IMR-90 (cell line): ENCODE measurements at regions not wholly inside any gene's neighbourhood (a gene's known extent, or its start where the extent isn't known, plus 50 kb on each side); places are given as distances from the start of the nearest gene placed in this dataset.
A peak's percentile ranks its signal among the peaks of the same experiment; 100 is the strongest.

ENCODE experiments used
- ATAC-seq: fragments of 200-7000 bp; cut with Tn5 transposase; 2 replicates; pipeline ENCODE4 v1.9.1; 2020; ENCODE audit warnings: low read depth, mild to moderate bottlenecking, moderate library complexity
- BruUV-seq: library from RNA; stranded (reverse); fragments of 400-500 nt; replicated peaks from 2 replicates; lab custom pipeline; 2021; lab: Mats Ljungman, UMichigan
- CTCF ChIA-PET: fragments of 300-600 bp; formaldehyde crosslinking; extraction: SDS; loops from one replicate; lab custom pipeline; 2021; ENCODE audit warnings: antibody characterized with exemption; lab: Yijun Ruan, JAX
- POLR2A ChIA-PET: fragments of 300-600 bp; sonication (Branson Sonifier 250); formaldehyde crosslinking; loops from one replicate; lab custom pipeline; 2022; ENCODE audit warnings: antibody characterized with exemption; ENCODE audit not compliant: unreplicated experiment; lab: Charles Lee
- DNase-seq: peaks from one replicate; pipeline ENCODE4 v3.0.0; 2013
- H2AFZ ChIP-seq: replicated peaks from 2 replicates; pipeline ENCODE3; 2013; ENCODE audit warnings: low read length, mild to moderate bottlenecking; ENCODE audit not compliant: poor library complexity
- H2AK5ac ChIP-seq: 2 replicates; pipeline ENCODE4 v1.6.1; 2013; ENCODE audit warnings: low read depth, low read length, inconsistent platforms
- H2AK9ac ChIP-seq: replicated peaks from 2 replicates; pipeline ENCODE3; 2013; ENCODE audit warnings: mild to moderate bottlenecking, low read depth, low read length, moderate library complexity; ENCODE audit not compliant: poor library complexity
- H2BK120ac ChIP-seq: 2 replicates; pipeline ENCODE4 v1.6.1; 2013; ENCODE audit warnings: low read depth, low read length, inconsistent platforms
- H2BK15ac ChIP-seq: 3 replicates; pipeline ENCODE4 v1.6.1; 2013; ENCODE audit warnings: low read depth, low read length, inconsistent platforms
- H2BK20ac ChIP-seq: 2 replicates; pipeline ENCODE4 v1.6.1; 2013; ENCODE audit warnings: low read depth, mild to moderate bottlenecking, inconsistent platforms, low read length, moderate library complexity
- H2BK5ac ChIP-seq: 2 replicates; pipeline ENCODE4 v1.6.1; 2013; ENCODE audit warnings: mild to moderate bottlenecking, low read depth, low read length, inconsistent platforms; ENCODE audit not compliant: poor library complexity, severe bottlenecking
- H3K14ac ChIP-seq: replicated peaks from 2 replicates; pipeline ENCODE4 v1.6.1; 2013; ENCODE audit warnings: low read depth, low read length, inconsistent platforms
- H3K18ac ChIP-seq: 2 replicates; pipeline ENCODE4 v1.6.1; 2013; ENCODE audit warnings: low read depth, low read length, control low read depth
- H3K23ac ChIP-seq: 2 replicates; pipeline ENCODE4 v1.6.1; 2013; ENCODE audit warnings: low read depth, low read length, inconsistent platforms
- H3K27ac ChIP-seq: 2 replicates; pipeline ENCODE4 v1.5.1; 2013; ENCODE audit warnings: mild to moderate bottlenecking, control low read depth, low read length; ENCODE audit not compliant: insufficient read depth
- H3K27me3 ChIP-seq: 2 replicates; pipeline ENCODE4 v1.6.1; 2013; ENCODE audit warnings: low read length; ENCODE audit not compliant: control insufficient read depth, insufficient read depth
- H3K36me3 ChIP-seq: 2 replicates; pipeline ENCODE4 v1.6.1; 2013; ENCODE audit warnings: low read length, mixed read lengths; ENCODE audit not compliant: control insufficient read depth, insufficient read depth
- H3K4ac ChIP-seq: 2 replicates; pipeline ENCODE4 v1.6.1; 2013; ENCODE audit warnings: low read depth, low read length, inconsistent platforms
- H3K4me1 ChIP-seq: 2 replicates; pipeline ENCODE4 v1.6.1; 2013; ENCODE audit warnings: low read length, mixed read lengths; ENCODE audit not compliant: control insufficient read depth, insufficient read depth
- H3K4me2 ChIP-seq: 2 replicates; pipeline ENCODE4 v1.6.1; 2013; ENCODE audit warnings: low read depth, mild to moderate bottlenecking, control low read depth, low read length, moderate library complexity
- H3K4me3 ChIP-seq: 2 replicates; pipeline ENCODE4 v1.5.1; 2013; ENCODE audit warnings: low read depth, mild to moderate bottlenecking, control low read depth, low read length, moderate library complexity; ENCODE audit not compliant: insufficient read depth
- H3K56ac ChIP-seq: 2 replicates; pipeline ENCODE4 v1.6.1; 2013; ENCODE audit warnings: low read length, inconsistent platforms; ENCODE audit not compliant: insufficient read depth; ENCODE audit errors: extremely low read depth
- H3K79me1 ChIP-seq, 2 experiments: 2 replicates each; pipeline ENCODE4 v1.6.1; 2013; ENCODE audit warnings: low read length in 2 of 2, inconsistent platforms in 1 of 2, low read depth in 1 of 2
- H3K9ac ChIP-seq: 2 replicates; pipeline ENCODE4 v1.6.1; 2013; ENCODE audit warnings: low read depth, low read length, control low read depth
- H3K9me1 ChIP-seq: 2 replicates; pipeline ENCODE4 v1.6.1; 2013; ENCODE audit warnings: low read length, inconsistent platforms; ENCODE audit not compliant: insufficient read depth
- H3K9me3 ChIP-seq: 2 replicates; pipeline ENCODE4 v1.6.1; 2013; ENCODE audit warnings: low read length; ENCODE audit not compliant: control insufficient read depth, insufficient read depth
- H4K20me1 ChIP-seq: 2 replicates; pipeline ENCODE4 v1.6.1; 2013; ENCODE audit warnings: low read length, inconsistent platforms; ENCODE audit not compliant: insufficient read depth
- H4K5ac ChIP-seq: 2 replicates; pipeline ENCODE4 v1.6.1; 2013; ENCODE audit warnings: mild to moderate bottlenecking, low read depth, low read length, control low read depth
- H4K8ac ChIP-seq, 2 experiments: 2 replicates each; pipeline ENCODE4 v1.6.1; 2013; ENCODE audit warnings: low read depth in 2 of 2, low read length in 2 of 2, control low read depth in 1 of 2, inconsistent platforms in 1 of 2
- H4K91ac ChIP-seq: 2 replicates; pipeline ENCODE4 v1.6.1; 2013; ENCODE audit warnings: low read depth, low read length, inconsistent platforms; ENCODE audit not compliant: insufficient read depth
- CTCF ChIP-seq: conservative IDR thresholded peaks from 2 replicates; pipeline ENCODE4 v1.5.1; 2012; ENCODE audit warnings: mild to moderate bottlenecking, low read depth, low read length, improper control_type of control experiment
- FOS ChIP-seq: fragments of 150-350 bp; IDR thresholded peaks from 2 replicates; pipeline ENCODE4 v1.6.1; 2016; ENCODE audit warnings: low read depth, low read length
- MAFK ChIP-seq: IDR thresholded peaks from 2 replicates; pipeline ENCODE4 v1.6.1; 2012; ENCODE audit warnings: low read depth, low read length, improper control_type of control experiment
- MXI1 ChIP-seq: IDR thresholded peaks from 2 replicates; pipeline ENCODE4 v1.6.1; 2012; ENCODE audit warnings: low read depth, mild to moderate bottlenecking, low read length, moderate library complexity, borderline replicate concordance
- RAD21 ChIP-seq: IDR thresholded peaks from 2 replicates; pipeline ENCODE4 v1.6.1; 2012; ENCODE audit warnings: low read length, improper control_type of control experiment
- RCOR1 ChIP-seq: IDR thresholded peaks from 2 replicates; pipeline ENCODE4 v1.6.1; 2012; ENCODE audit warnings: mild to moderate bottlenecking, low read length, improper control_type of control experiment; ENCODE audit not compliant: insufficient replicate concordance
- WGBS, 2 experiments: methylation state at CpG; one replicate each; pipeline versions ENCODE4 v1.1.5 to v1.1.7; 2013; ENCODE audit warnings: missing lambda C conversion rate in 2 of 2; ENCODE audit not compliant: insufficient read length in 1 of 2; ENCODE audit errors: extremely low coverage in 2 of 2; 5-methylcytosine and 5-hydroxymethylcytosine counted together
- dilution Hi-C: fragments of 300-500 bp; cut with HindIII; formaldehyde crosslinking; loops from one replicate; pipeline ENCODE4 v1.14.3; 2018; ENCODE audit warnings: low sequenced_read_pairs; ENCODE audit not compliant: unreplicated experiment
- in situ Hi-C: fragments of 300-500 bp; cut with MboI; formaldehyde crosslinking; loops from 3 replicates; pipeline ENCODE4 v1.14.3; 2019; ENCODE audit warnings: low sequenced_read_pairs, inconsistent platforms, mixed read lengths
- intact Hi-C: fragments of 100-400 bp; cut with micrococcal nuclease; formaldehyde crosslinking; loops from 2 replicates; pipeline ENCODE4 v1.10.0; 2022

GRCh38 chr2:196252408-196253115 is 81.2 kb upstream of the STK17B start:
- no peak overlapping the region; the same call in 1 of the 2 replicates for H3K4me2 ChIP-seq
- in situ Hi-C loops (loop anchor here (25.0 kb wide), 1 partner anchor 90 kb away; the partner anchor contains the start of gene STK17B), dilution Hi-C loops (no loop called here), intact Hi-C loops (no loop called here)
- TF ChIP-seq FOS: no peak
- TF ChIP-seq CTCF: no peak
- TF ChIP-seq RAD21: no peak
- no peak for TF ChIP-seq MAFK
- TF ChIP-seq RCOR1: no peak
- TF ChIP-seq MXI1: no peak
- no peak overlapping the region for H2AK9ac ChIP-seq
- no peak overlapping the region for H3K4me3 ChIP-seq
- H4K5ac ChIP-seq: peak overlapping the region; percentile 26; the same call in 1 of the 2 replicates
- no peak overlapping the region for H4K91ac ChIP-seq
- H3K9me3 ChIP-seq: no peaks in the 10 kb centered on the region
- ChIA-PET POLR2A (no interaction called here), CTCF (no interaction called here)
- H3K27ac ChIP-seq: no peak overlapping the region
- no peaks in the 10 kb centered on the region for H3K36me3 ChIP-seq
- H2BK5ac ChIP-seq: peak overlapping the region; percentile 5
- no peak overlapping the region; a peak in 1 of 4 replicates for H4K8ac ChIP-seq
- H2BK15ac ChIP-seq: 0 out of 3 replicates have a peak overlapping the region, but pooled peaks have one; percentile 19
- no CpG with 5 or more reads among the region's 1 CpG for WGBS, 2 experiments
- H3K9me1 ChIP-seq: peaks cover 7% of the 10 kb centered on the region
- H3K79me1 ChIP-seq: no peaks in the 10 kb centered on the region
- H3K4ac ChIP-seq: 0 out of 2 replicates have a peak overlapping the region, but pooled peaks have one; percentile 3
- 0 out of 2 replicates have a peak overlapping the region, but pooled peaks have one; percentile 3 for H3K14ac ChIP-seq
- peaks cover 8% of the 10 kb centered on the region for H3K4me1 ChIP-seq
- no peak overlapping the region for H3K56ac ChIP-seq
- H2AFZ ChIP-seq: no peak overlapping the region
- no peaks in the 10 kb centered on the region for H3K27me3 ChIP-seq
- peak overlapping the region; percentile 90; the same call in 1 of the 2 replicates for H3K18ac ChIP-seq
- no peaks in the 10 kb centered on the region for H4K20me1 ChIP-seq
- DNase-seq: peak; percentile 54
- H3K23ac ChIP-seq: no peak overlapping the region
- BruUV-seq: no TSS peak
- peak overlapping the region; percentile 32 for H2AK5ac ChIP-seq
- ATAC-seq: peak; percentile 56
- peak overlapping the region; percentile 3; the same call in 1 of the 2 replicates for H2BK20ac ChIP-seq
- H3K9ac ChIP-seq: no peak overlapping the region
- H2BK120ac ChIP-seq: no peak overlapping the region
